ENCODE measurements at regions not wholly inside any gene's neighbourhood (a gene's known extent, or its start where the extent isn't known, plus 50 kb on each side); places are given as distances from the start of the nearest gene placed in this dataset.

DNA sequence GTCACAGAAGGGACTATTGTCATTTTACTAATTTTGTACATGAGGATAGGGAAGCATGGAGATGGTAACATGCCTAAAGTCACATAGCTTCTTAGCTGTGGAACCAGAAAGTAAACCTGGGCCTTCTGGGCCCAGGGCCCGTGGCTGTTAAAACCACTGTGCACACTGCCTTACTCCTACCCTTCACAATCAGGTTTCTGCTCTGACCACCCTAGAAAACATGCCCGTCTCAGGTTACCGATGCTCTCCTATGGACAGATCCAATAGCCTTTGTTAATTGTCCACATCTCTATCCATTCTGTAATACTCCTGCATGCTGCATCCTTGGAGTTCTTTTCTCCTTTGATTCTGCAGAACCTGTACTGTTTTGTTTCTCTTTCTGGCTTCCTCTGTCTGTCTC lies 79.0 kb upstream of the TACR1 start:
- no peak for TF ChIP-seq CTCF (IDR thresholded peaks at IDR 0.05)
- TF ChIP-seq POLR2A (IDR thresholded peaks at IDR 0.05): no peak
- no peak for TF ChIP-seq POLR2AphosphoS5 (IDR thresholded peaks at IDR 0.05)
- TF ChIP-seq EP300 (IDR thresholded peaks at IDR 0.05): no peak

Data from upper lobe of left lung (tissue), 4 donors.